DMS79 (cell line): ENCODE measurements at regions not wholly inside any gene's neighbourhood (a gene's known extent, or its start where the extent isn't known, plus 50 kb on each side); places are given as distances from the start of the nearest gene placed in this dataset.

Experiments
- DNase-seq: peaks from one replicate; lab custom pipeline; 2025; lab: John Stamatoyannopoulos, UW

DNA sequence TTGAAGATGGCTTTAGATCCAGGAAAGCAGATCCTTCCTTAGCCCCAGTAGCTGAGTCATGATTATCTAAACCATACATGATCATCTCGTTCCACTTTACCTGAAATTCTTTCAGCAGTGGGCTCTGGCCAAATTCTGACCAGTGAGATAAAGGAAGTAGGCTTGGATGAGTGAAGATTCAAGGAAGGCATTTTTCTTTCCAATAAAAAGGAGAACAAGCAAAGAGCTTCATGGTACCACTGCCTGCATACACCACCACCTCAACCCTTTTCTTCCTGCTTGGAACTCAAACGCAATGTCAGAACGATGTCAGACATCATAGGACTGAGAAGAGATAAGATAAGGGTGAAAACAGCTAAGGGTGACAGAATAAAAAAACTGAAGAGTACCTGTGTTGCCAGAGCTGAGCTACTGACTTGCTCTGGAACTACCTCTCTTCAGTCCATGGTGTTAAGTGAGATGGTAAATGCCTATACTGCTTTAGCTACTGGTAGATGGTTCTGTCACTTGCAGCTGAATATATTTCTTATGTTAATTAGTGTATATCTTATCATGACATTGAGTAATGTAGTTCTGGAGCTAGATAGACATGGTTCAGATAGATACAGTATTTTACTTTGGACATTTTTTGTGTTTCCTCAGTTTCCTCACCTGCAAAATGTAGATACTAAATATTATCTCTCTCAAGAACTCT lies 58.7 kb upstream of the ACVR1 start:
- DNase-seq = no peak

DNA sequence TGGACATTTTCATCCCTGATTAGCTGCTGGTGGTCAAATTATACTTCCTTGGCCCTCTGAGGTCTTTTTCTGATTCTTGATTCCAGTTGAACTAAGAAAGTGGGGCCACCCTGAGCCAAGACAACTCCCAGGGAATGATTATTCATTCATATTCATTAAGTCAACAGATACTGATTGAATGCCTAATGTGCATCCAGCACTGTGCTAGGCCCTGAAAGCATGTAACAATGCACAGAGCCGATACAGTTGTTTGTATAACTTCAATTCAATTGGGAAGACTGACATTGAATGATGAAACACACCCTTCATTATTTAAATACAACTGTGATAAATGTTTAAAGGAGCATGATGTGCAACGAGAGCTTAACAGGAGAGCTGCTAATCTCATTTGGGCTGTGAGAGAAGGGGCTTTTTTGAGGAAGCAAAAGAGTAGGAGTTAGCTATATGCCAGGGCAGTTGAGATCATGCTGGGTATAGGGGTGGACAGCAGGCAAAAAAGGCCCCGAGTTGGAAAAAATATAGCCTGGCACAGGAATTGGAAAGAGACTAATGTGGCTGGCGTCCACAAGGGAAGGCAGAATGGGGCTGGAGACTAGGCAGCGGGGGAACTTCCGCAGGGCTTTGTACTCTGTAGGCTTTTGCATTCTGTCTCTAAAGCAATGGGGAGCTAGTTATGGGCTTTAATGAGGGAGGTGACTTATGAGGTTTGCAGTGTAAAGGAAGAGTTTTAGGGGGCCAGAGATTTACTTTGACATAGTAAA lies 57.2 kb upstream of the ACVR1 start:
- no peak for DNase-seq

DNA sequence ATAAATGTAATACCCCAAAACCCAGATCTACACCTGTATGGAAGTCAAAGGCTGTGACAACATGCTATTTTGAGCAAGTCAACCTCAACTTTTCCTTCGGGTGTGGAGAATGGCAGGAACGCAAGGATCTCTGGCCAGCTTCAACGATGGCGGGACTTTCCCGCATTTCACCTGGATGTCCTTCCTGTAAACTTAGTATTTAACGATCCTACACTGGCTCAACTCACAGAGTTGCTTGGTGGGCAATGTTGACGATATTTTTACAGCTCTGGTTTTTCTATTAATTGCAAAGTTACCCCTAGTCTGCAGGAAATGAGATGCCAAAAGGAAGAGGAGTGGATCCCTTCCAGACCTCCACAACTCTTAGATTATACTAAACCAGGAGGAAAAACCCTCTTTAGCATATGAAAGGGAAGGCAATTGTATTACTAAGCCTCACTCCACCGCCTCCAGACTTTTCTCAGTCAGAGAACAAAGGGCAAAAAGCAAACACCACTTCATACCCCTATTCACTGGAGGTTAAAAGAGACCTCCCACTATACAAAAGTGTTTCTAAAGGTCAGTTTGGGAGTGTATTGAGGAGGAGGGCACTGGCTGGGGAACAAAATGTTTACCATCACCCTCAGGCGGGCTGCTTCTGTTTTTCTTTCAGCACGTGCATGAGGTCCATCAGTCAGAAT lies 56.5 kb upstream of the ACVR1 start:
- DNase-seq = no peak

DNA sequence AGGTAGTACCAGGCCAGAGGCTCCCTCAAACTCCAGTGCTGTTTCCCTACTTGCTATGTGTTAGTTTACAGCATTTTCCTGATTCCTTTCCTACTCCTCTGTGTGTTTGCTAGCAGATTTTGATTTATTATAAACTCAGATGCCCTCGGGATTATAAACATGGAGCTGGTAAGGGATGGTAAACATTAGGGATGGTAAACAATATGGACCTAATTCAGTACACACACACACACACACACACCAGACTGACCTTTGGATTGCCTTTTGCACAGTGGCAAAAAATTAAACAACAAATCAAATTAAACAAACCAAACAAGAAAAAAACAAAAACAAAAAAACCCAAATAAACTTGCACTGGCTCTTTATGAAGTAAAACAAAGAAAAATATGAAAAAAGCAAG lies 55.4 kb upstream of the ACVR1 start:
- DNase-seq = no peak

DNA sequence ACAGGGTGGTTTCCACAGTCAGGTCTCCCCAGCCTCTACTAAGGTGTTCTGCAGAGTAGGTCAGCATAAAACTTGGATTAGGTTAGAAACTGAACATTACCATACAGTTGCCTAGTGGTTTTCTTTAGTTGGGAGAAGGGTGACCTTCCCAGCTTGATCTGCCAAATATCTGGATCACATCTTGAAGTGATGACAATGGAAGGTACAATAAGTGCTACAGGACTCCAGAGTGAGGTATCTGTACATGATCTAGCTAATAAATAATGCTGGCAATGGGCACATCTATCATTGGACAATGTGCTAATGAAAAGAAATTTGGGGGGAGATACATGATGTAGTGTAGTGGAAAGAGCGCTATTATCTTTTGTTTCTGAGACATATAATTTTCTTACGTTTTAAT lies 54.6 kb upstream of the ACVR1 start:
- DNase-seq = no peak

DNA sequence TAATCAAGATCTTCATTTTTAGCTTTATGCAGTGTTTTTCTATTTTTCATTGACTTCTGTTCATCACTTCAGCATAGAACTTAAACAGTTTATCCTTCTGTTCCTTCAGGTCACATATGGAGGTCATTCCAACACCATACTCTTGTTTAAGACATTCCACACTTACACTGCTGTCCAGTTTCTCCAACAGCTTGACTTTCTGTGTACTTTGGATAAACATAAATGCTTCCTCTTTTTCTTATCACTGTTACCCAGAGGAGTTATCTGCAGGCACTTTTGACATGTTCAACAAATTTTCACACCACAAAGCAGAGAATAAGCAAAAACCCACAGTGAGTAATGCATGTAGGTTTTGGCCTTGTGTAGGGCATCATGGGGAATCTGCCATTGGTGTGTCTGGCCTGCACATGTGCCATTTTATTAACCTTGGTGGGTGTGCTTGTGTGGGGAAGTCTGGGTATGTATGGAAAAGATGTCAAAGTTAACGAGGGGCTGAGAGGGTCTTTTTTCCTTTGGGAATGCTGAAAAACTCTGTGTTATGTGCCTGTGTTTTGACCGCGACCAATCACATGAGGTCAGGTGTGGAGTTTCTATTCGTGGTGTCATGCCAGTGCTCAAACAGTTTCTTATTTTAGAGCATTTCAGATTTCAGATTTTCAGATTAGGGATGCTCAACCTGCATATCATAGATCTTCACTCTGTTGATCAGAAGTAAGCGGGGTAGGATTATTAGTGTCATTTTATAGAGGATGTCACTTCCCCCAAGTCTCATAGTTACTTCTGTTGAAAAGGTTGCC lies 53.9 kb upstream of the ACVR1 start:
- no peak for DNase-seq

DNA sequence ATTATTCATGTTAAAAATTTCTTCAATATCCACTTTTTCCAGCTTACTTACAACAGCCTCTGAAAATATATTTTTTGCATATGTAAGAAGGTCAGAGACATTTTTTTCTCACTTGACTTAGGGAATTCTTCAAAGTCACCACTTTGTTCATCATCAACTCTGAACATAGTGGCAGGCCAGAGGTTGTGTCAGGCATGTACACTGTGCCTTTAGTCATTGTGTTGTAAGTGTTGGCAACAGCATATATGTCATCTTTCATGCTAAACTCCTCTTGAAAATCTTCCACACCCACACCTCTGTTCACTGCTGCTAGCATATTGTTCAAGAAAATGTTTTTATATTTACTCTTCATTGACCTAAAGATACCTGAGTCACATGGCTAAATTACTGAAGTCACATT lies 52.2 kb upstream of the ACVR1 start:
- DNase-seq = no peak

DNA sequence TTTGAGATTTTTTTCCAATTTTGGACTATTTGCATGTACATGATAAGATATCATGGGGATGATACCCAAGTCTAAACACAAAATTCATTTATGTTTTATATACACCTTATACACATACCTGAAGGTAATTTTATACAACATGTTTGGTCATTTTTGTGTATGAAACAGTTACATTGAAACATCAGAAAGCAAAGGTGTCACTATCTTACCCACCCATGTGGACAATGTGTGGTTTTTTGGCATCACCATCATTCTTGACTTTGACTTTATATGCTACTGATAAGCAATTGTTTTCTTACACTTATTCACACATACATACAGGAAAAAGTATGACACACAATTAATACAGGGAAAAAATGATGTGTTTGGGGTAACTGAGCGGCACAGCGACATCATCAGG lies 51.0 kb upstream of the ACVR1 start:
- DNase-seq = no peak
